HG03135 (cell line): ENCODE measurements at regions not wholly inside any gene's neighbourhood (a gene's known extent, or its start where the extent isn't known, plus 50 kb on each side); places are given as distances from the start of the nearest gene placed in this dataset.

Source experiments
- ATAC-seq: cut with Tn5 transposase; IDR thresholded peaks from one replicate; pipeline ENCODE4 v1.9.1; 2021; ENCODE audit warnings: mild to moderate bottlenecking, moderate library complexity; ENCODE audit not compliant: unreplicated experiment

DNA sequence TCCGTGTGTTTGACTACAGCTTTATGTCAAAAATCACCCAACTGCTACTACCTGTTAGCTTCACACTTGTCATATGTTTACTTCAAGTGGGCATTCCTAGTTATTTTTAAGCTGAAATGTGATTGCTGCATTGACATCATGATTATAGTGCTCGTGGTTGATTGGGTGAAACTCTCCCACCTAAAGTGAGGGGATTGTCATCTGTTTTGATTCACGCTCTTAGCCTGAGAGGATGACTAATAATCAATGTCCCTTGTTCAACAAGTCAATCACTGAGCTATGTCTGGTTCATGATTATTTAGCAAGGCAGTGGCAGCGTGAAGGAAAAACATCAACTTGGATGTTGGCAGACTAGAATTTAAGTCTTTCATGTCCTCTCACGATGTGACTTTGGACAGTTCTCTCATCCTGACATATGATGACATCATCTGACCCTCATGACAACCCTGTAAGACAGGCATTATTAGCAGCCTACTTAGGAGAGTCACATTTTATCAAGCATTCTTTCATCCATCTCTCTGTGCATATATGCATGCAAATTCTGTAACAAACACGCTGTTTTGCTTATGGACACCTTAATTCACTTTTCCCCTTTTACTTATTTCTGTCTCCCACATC lies 352.6 kb upstream of the ZMIZ1 start:
- ATAC-seq = no peak

DNA sequence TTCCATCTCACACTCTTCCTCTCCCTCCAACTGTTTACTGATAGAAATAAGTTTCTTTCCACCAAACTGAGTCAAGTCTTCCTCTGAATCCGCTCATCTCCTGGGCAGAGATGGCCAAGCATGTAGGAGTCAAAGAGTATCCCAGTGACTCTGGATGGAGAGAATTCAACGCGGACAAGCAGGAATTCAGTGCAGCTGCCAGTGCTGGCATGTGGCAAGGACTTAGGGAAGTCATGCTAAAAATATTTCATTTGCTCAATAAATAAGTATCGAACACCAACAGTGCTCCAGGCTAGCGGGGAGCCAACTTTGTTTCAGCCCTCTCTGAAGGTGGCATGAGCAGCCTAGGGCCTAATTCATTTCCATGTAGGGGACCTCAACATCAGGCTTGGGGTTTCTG lies 351.6 kb upstream of the ZMIZ1 start:
- ATAC-seq = no peak

DNA sequence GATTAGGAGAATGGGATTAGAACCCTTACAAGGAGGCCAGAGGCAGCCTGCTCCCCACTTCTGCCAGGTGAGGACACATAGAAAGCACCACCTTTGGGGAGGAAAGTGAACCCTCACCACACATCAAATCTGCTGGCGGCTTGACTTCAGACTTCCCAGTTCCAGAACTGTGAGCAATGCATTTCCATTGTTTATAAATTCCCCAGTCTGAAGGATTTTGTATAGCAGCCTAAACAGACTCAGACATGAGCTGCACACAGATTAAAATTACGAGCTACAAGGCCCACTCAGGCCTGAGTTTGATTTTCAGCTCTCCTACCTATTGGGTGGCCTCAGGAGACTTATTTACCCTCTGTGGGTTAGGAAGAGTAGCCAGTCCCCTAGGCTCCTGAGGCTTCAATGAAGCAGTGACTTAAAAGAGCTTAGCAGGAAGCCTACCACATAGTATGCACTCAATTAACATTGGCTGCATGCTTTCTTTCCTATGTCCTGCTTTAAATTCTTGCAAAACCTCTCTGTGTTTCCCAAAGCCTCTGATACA lies 350.7 kb upstream of the ZMIZ1 start:
- ATAC-seq = no peak

DNA sequence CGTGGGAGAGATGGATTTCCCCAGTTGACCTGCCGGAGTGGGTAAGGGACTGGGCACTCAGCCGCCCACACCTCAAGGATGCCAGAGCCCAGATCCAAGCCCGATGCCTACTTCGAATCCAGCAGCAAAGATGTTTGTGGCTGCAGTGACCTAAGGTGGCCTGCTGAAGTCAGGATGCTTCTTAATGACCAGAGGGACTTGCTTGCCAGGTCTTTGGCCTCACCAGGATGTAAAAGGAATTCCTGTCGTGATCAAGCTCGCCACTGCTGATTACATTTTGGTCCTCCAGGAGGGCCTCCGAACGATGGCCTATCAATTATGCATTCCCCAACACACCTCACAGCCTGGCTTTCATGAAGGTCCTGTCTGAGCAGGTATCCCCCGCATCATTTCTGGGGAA lies 349.5 kb upstream of the ZMIZ1 start:
- no peak for ATAC-seq

DNA sequence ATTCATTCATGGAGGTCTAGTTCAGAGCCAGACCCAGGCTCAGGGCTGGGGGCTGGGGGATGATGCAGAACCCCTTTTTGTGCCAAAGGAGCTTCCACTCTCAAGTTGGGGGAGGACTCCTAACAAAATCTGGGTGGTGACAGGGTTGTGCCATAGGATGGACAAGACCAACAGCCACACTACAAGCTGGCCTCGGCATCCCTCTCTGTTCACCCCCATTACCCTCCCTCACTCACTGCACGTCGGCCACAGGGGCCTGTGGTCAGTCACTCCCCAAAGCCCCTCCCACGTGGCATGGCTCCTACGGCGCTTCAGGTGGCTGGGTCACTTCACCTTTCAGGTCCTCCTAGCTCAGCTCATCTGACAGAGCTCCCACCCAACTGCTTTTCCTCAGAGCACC lies 348.7 kb upstream of the ZMIZ1 start:
- ATAC-seq = no peak

DNA sequence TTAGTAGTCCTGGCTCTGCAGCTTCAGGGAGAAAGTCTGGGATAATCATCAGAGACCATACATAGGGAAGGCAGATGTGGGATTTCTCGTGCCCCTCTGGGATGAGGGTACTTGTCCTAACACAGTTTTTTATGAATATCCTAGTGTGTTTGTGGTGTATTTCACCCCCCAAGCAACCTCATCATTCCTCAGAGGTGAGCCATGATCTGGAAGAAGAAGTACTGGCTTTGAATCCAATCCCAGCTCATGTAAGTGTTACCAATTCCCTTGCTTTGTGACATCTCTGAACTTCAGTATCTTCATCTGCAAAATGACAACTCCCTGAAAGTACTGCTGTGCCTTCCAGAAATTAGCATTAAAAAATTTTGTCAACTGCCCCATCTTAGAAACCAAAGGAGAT lies 347.5 kb upstream of the ZMIZ1 start:
- no peak for ATAC-seq

DNA sequence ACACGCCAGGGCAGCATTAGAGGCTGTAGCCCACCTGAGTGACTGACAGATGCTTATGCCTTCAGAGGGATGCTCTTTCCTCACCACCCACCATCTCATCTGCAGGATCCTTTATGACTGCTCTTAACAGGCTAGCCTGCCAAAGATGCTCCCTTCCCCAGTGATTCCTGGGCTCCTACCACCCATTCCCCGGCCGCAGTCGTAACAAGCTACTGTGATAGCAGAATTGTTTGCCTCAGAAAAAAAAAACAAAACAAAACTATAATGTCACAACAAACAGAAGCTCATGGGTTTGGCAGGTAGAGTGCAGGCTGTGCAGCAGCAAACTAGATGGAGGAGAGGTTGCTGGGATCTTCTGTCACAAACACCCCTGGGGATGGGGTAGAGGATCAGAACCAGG lies 343.9 kb upstream of the ZMIZ1 start:
- ATAC-seq = no peak

DNA sequence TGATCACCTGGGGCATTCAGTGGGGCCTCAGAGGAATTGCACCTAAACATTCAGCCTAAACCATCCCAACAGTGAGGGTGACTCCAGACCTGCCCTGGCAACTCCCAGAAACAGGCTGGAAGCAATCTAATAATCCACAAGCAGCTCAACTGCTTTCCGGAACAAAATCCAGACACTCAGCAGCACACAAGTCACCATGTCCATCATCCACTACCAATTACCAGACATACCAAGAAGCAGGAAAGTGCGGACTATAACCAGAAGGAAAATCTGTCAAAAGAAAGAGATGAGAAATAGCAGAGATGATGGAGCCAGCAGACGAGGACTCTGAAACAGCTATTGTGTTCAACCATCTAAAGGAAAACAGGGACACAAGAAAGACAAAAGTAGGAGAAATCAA lies 342.6 kb upstream of the ZMIZ1 start:
- ATAC-seq = no peak

DNA sequence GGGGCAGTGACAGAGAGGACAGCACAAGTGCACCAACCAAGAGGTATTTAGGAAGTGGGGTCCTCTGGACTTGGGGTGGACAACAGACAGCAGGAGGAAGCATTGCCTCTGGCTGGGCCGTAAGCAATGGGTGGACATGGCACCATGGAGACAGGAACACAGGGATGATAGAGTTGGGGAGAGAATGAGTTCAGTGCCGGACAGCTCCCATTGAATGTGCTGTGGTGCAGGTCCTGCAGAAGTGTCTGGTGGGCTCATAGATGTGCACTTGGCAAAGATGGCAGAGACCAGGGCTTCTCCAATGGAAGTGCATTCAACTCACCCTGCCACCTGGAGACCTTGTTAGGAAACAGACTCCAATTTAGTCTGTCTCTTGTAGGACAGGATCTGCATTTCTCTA lies 341.5 kb upstream of the ZMIZ1 start:
- ATAC-seq = no peak

DNA sequence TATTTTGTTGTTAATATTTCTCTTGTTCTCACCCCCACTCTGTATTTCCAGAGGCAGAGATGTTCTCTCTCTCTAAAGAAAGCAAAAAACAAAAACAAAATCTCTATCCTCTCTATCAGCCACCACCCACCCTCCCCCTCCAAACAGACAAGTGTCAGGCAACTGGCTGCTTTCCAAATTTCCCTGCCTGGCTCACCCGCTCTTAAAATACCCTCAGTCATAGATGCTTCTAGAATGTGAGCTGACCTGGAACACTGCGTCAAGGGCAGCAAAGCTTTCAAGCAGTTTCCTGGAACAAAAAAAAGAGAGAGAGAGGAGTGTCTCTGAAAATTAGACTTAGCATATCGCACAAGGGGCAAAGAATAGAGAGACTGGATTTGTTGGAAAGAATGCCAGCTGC lies 341.0 kb upstream of the ZMIZ1 start:
- ATAC-seq = no peak

DNA sequence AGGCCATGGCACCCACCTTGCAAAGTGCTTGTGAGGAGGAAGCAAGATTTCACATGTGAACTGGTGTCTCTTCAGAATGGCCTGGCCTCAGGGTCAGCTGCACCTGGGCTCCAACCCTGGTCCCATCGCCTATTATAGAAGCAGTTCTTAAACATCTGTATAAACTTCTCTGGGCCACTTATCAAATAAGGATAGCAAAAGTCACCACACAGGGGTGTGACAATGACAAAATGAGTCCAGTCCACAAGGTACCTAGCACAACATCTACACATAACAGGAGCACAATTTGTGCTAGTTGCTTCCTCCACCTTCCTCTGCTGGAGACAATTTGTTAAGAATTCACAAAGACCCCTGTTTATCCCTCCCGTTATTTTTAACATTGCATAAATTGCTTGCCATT lies 340.6 kb upstream of the ZMIZ1 start:
- no peak for ATAC-seq

DNA sequence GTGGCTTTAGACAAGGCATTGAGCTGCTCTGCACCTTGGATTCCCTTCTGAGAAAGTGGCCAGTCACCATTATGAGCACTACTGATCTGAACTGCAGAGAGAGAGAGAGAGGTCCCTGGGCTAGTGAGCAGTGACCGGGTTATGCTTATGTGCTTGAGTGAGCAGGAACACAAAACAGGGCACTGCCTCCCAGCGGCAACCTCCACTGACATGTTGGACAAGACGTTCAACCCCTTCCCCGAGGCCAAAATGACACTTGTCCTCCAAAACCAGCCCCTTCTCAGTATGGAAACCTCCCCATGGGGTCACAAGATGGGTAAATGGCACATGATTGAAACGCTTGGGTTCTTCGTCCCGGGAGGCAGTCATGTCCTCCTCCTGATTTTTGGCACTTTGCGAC lies 339.4 kb upstream of the ZMIZ1 start:
- no peak for ATAC-seq

DNA sequence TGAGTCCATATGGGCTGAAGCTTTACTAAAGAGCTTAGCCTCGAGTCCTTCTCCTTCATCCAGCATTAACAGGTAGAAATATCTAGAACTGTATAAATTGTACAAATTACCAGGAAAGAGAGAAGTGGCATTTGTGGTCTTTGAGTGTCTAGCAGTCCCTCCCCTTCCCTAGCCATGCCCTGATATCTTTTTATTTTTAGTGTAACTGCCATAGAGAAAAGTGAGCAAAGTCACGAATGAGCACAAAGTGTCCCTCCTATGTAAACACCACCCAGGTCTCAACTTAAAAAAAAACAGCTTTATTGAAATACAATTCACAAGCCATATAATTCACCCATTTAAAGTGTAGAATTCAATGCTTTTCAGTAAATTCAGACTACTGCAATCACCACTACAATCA lies 339.0 kb upstream of the ZMIZ1 start:
- no peak for ATAC-seq

DNA sequence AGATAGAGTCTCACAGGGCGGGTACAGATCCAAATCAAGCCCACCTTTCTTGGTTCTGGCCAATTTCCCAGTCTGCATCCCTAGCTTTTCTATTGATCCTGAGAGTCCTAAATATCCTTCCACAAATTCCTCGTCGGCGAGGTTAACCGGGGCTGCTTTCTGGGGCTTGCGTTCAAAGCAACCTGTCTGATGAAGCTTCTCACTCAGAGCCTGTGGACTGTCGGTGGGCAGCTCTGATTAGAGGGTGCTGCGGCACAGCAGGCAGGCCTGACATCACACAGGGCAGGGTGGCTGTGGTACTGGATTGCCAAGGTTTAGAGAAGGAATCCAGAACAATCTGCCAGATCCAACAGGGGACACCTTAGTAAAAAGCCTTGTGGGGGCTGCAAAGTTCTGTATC lies 338.0 kb upstream of the ZMIZ1 start:
- ATAC-seq = no peak

DNA sequence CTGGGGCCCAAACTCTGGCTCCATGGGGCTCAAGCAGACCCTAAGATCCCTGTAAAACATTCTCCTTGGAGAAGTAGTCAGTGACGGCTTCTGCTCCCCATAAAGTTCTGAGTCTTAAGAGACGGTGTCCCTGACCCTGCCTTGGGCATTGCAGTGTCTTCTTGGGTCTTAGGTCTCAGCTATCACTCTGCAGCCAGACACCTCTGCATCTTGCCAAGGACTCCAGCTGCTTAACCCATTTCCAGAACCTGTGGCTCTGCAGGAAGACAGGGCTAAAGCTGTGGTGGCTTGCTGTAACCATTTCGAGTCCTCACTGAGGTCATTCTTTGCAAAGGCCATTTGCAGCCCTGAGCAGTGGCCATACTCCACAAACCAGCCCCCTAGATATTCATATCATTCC lies 337.1 kb upstream of the ZMIZ1 start:
- no peak for ATAC-seq

DNA sequence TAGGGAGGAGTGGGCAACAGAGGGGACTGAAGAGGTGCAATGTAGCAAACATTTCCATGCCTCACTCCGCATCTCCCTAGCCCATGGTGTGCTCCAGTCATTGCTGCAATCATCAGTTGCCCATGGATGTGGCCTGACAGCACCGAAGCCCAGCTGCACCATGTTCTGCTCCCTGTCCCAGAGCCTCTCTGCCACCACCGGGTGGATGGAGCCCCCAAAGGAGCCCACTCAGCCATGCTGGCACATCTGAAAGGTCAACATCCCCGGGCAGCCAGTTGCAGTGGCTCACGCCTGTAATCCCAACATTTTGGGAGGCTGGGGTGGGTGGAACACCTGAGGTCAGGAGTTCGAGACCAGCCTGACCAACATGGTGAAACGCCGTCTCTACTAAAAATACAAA lies 336.4 kb upstream of the ZMIZ1 start:
- ATAC-seq = no peak

DNA sequence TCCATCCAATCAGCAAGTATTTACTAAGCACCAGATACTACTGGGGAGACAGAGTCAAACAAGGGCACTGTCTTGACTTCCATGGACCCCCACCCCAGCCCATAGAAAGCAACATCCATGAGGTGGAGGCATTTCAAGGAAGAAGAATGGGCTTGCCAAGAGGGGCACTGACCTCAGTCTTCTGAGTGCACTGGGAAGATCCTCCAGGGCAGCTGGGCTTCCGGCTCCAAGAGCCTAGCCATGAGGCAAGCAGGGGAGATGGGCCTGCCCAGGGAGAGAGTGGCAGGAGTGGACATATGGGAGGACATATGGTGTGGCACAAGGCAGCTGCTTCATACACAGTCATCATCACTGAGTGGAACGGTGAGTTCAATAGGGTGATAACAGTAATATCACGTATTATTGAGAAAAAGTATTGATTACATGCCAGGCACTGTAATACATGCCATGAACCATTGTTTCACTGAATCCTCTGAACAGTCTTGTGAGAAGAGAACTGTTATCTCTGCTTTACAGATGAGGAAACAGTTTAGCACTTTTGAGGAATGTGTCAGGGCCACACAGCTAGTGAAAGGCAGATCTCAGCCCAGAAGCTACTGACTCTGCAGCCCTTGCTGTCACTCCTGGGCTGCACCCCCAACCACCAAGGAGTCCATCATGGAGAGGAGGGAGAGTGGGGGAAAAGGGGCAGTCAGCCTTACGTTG lies 331.7 kb upstream of the ZMIZ1 start:
- ATAC-seq = no peak

DNA sequence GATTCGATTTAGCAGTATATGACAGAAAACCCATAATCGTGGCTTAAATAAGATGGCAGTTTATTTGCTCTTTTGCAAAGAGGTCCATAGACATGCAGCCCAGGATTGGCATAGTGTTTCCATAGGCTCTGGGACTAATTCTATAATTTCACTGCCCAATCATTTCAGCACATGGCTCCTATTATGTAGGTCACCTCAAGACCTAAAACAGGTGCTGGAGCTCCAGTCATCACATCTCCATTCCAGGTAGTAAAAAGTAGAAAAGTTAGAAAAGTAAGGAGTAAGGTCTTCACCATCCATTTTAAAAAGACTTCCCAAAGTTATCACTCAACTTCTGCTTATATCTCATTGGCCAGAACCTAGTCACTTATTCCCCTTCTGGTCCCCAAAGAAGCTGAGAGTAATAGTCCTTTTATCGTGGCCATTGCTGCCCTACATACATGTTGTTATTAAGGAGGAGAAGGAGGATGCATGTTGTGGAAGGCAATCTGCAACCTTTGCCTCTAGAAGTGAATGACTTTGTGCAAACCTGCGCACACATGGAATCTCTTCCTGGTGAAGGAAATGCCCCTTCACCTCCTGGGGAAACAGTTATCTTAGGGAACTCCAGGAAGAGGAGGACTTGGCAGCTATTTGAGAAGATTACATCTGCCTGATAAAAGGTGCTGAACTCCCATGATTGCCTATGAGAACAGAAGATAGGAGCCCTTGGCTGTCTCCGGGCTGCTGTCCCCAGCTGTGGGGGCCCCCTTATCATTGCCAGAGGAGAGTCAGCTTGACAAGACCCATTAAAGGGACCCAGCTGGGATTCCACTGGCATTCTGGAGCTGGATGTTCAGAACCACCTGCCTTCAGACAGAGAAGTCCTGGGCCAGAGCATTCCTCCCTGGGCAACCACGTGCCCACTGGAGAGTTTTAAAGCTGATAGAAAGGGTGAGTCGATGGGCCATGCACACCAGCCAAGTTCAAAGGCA lies 330.6 kb upstream of the ZMIZ1 start:
- no peak for ATAC-seq

DNA sequence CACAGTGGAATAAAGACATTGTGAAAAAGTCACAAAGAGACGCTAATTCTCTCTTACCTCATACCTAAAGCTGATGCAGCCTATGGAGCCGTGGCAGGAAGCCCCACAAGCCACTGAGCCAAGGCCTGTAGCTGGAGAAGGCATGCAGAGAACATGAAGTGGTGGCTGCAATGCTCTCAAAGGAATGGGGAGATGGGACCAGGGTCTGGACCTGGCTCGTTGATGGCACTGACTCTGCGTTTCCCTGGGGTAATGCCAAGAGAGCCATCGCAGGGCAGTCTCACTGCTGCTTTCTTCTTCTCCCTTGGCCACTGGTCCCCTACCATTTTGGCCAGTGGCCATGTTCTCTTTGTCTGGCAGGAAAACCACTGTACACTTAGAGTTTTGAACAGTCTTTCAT lies 329.9 kb upstream of the ZMIZ1 start:
- ATAC-seq = no peak

DNA sequence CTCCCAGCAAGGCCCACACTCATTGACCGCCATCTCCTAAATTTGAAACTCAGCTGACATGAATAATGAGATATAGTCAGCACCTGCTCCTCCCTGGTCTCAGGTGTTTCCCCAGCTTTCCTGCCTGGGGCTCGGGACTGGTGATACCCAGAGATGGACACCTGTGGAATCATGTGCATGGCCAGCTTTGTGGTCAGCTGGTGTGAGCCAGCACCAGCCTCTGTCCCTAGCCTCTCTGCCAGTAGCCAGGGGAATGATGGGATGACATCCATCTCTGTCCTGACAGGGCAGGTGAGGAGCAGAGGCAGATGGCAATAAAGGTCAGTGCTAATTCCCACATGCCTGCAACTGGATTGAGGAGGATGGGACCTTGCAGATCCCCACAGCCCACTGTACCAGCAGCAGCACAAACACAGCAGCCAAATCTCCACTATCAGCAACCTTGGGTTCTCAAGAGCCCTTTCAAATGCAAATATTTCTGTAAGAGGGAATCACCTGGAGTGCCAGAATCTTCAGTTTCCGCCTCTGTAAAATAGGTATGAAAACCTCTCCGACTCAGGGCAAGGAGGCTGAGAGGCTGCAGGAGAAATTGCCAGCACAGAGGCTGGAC lies 329.2 kb upstream of the ZMIZ1 start:
- no peak for ATAC-seq
